Gastroesophageal sphincter (tissue), 3 donors: ENCODE measurements at regions not wholly inside any gene's neighbourhood (a gene's known extent, or its start where the extent isn't known, plus 50 kb on each side); places are given as distances from the start of the nearest gene placed in this dataset.

Source experiments
- CTCF ChIP-seq, 4 experiments: fragments of 200-600 bp in 2 of 4; fragments of 450-650 bp in 2 of 4; sonication (generic) in 1 of 4; IDR thresholded peaks; one replicate each; pipeline ENCODE4 v1.5.1; 2017 to 2019; ENCODE audit warnings: antibody characterized with exemption in 4 of 4, mild to moderate bottlenecking in 2 of 4, moderate library complexity in 2 of 4
- EP300 ChIP-seq: sonication (generic); formaldehyde crosslinking; IDR thresholded peaks from one replicate; pipeline ENCODE4 v1.6.1; 2017; ENCODE audit warnings: antibody characterized with exemption, mild to moderate bottlenecking
- POLR2A ChIP-seq, 2 donors: fragments of 450-650 bp; IDR thresholded peaks; one replicate each; pipeline ENCODE4 v1.6.1; 2017; ENCODE audit warnings: antibody characterized with exemption in 2 of 2, mild to moderate bottlenecking in 2 of 2, moderate library complexity in 1 of 2
- POLR2AphosphoS5 ChIP-seq: sonication (generic); formaldehyde crosslinking; IDR thresholded peaks from one replicate; pipeline ENCODE4 v1.6.1; 2017; ENCODE audit warnings: antibody characterized with exemption

GRCh38 chr11:45000918-45001317 is 50.2 kb upstream of the TP53I11 start:
- TF ChIP-seq CTCF (IDR thresholded peaks at IDR 0.05) (no peak), POLR2A (IDR thresholded peaks at IDR 0.05) (no peak), POLR2AphosphoS5 (no peak), EP300 (no peak)
